ENCODE measurements at regions not wholly inside any gene's neighbourhood (a gene's known extent, or its start where the extent isn't known, plus 50 kb on each side); places are given as distances from the start of the nearest gene placed in this dataset.

GRCh38 chr17:79273660-79274059, 199.0 kb downstream of the ENGASE start:
- TF ChIP-seq CTCF (conservative IDR thresholded peaks at IDR 0.05; ENCODE audit: low read depth, low read length): no peak
- TF ChIP-seq EZH2 (IDR thresholded peaks at IDR 0.05; ENCODE audit: low read length, unreplicated experiment): no peak
- TF ChIP-seq EZH2phosphoT487 (IDR thresholded peaks at IDR 0.05; ENCODE audit: borderline replicate concordance, low read length): no peak
